Stomach (tissue), 8 donors: ENCODE measurements at regions not wholly inside any gene's neighbourhood (a gene's known extent, or its start where the extent isn't known, plus 50 kb on each side); places are given as distances from the start of the nearest gene placed in this dataset.

Experiments used
- DNase-seq, 2 donors: peaks; one replicate each; pipeline versions ENCODE4 v3.0.0 to v3.0.0-alpha.2; 2013 to 2019
- H3K27ac ChIP-seq, 5 donors: fragments of 200-600 bp in 4 of 5; sonication (generic) in 4 of 5; one replicate each; pipeline ENCODE4 v1.5.1; 2013 to 2019; ENCODE audit warnings: mild to moderate bottlenecking in 1 of 5, moderate library complexity in 1 of 5
- H3K27me3 ChIP-seq, 3 donors: fragments of 200-600 bp; sonication (generic); one replicate each; pipeline ENCODE4 v1.5.1; 2017 to 2019; ENCODE audit warnings: mixed run types in 1 of 3
- H3K36me3 ChIP-seq, 4 donors: fragments of 200-600 bp; sonication (generic); 1 replicate in 3 of 4; 2 replicates in 1 of 4; pipeline ENCODE4 v1.5.1; 2016 to 2019
- H3K4me1 ChIP-seq, 4 donors: fragments of 200-600 bp; sonication (generic); one replicate each; pipeline ENCODE4 v1.5.1; 2016 to 2019
- H3K4me3 ChIP-seq, 4 donors: fragments of 200-600 bp; sonication (generic) in 3 of 4; one replicate each; pipeline ENCODE4 v1.5.1; 2016 to 2019; ENCODE audit warnings: mild to moderate bottlenecking in 1 of 4
- H3K9me3 ChIP-seq, 4 donors: fragments of 200-600 bp; sonication (generic); one replicate each; pipeline ENCODE4 v1.5.1; 2016 to 2019
- EP300 ChIP-seq: sonication (generic); formaldehyde crosslinking; IDR thresholded peaks from one replicate; pipeline ENCODE4 v1.6.1; 2017; ENCODE audit warnings: antibody characterized with exemption
- POLR2A ChIP-seq, 4 donors: fragments of 450-650 bp; IDR thresholded peaks; one replicate each; pipeline ENCODE4 v1.6.1; 2016; ENCODE audit warnings: antibody characterized with exemption in 4 of 4, control low read depth in 2 of 4, mild to moderate bottlenecking in 1 of 4, moderate library complexity in 1 of 4
- POLR2AphosphoS5 ChIP-seq, 3 donors: sonication (generic); formaldehyde crosslinking; IDR thresholded peaks; one replicate each; pipeline ENCODE4 v1.6.1; 2016; ENCODE audit warnings: antibody characterized with exemption in 3 of 3
- WGBS, 5 donors: extraction: QIAGEN DNeasy Blood & Tissue Kit in 3 of 5; methylation state at CpG; one replicate each; pipeline versions ENCODE4 v1.1.5 to v1.1.7; 2013 to 2018; 5-methylcytosine and 5-hydroxymethylcytosine counted together
- intact Hi-C: fragments of 100-400 bp; cut with DNase I; formaldehyde crosslinking; loops from one replicate; pipeline ENCODE4 v1.15.1; 2023; ENCODE audit warnings: low total_unique reads
- TF ChIP-seq, protein P1 (sequence below), 7 experiments: fragments of 450-650 bp in 4 of 7; fragments of 200-600 bp in 3 of 7; sonication (generic) in 3 of 7; IDR thresholded peaks; one replicate each; pipeline ENCODE4 v1.5.1; 2016 to 2019; ENCODE audit warnings: antibody characterized with exemption in 7 of 7, control low read depth in 2 of 7, mild to moderate bottlenecking in 1 of 7
- donor health status: healthy with polysubstance abuse.
- donor health status: Bipolar disorder and iron deficiency.
- donor health status: healthy.

GRCh38 chr2:153420394-153420793 is 58.2 kb downstream of the RPRM start:
- WGBS, 5 donors: 84 to 98% (median 90%) methylated on average over 1 of the region's 1 CpG
- TF ChIP-seq EP300 (no peak), POLR2AphosphoS5 (IDR thresholded peaks at IDR 0.05) (no peak), POLR2A (IDR thresholded peaks at IDR 0.05) (no peak)
- TF ChIP-seq, protein P1, sequence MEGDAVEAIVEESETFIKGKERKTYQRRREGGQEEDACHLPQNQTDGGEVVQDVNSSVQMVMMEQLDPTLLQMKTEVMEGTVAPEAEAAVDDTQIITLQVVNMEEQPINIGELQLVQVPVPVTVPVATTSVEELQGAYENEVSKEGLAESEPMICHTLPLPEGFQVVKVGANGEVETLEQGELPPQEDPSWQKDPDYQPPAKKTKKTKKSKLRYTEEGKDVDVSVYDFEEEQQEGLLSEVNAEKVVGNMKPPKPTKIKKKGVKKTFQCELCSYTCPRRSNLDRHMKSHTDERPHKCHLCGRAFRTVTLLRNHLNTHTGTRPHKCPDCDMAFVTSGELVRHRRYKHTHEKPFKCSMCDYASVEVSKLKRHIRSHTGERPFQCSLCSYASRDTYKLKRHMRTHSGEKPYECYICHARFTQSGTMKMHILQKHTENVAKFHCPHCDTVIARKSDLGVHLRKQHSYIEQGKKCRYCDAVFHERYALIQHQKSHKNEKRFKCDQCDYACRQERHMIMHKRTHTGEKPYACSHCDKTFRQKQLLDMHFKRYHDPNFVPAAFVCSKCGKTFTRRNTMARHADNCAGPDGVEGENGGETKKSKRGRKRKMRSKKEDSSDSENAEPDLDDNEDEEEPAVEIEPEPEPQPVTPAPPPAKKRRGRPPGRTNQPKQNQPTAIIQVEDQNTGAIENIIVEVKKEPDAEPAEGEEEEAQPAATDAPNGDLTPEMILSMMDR (IDR thresholded peaks at IDR 0.05): no peak
- Histone ChIP-seq H3K9me3 (no peaks in the 10 kb centered on the region), H3K27ac (no peak overlapping the region), H3K27me3 (no peaks in the 10 kb centered on the region), H3K4me1 (no peaks in the 10 kb centered on the region), H3K4me3 (no peak overlapping the region), H3K36me3 (no peaks in the 10 kb centered on the region)
- intact Hi-C loops: no loop called here
- DNase-seq: no peak

DNA sequence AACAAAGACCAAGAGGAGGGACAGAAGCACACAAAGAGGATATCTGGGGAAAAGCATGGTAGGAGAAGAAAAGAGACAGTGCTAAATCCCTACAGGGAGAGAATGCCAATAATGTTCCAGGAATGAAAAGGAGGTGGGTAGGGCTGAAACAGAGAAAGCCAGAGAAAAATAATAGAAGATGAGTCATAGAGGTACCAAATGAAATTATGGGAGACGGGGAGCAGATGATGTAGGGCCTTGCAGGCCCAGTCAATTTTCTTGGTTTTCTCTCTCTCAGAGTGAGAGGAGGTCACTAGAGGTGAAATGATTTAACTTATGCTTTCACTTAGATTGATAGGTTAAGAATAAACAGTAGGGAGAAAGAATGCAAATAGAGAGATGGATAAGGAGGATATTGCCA is 61.5 kb downstream of the RPRM start:
- intact Hi-C loops: no loop called here
- DNase-seq: no peak
- Histone ChIP-seq H3K4me3 (no peak overlapping the region), H3K4me1 (no peaks in the 10 kb centered on the region), H3K27ac (no peak overlapping the region), H3K27me3 (no peaks in the 10 kb centered on the region), H3K36me3 (no peaks in the 10 kb centered on the region), H3K9me3 (no peaks in the 10 kb centered on the region)
- WGBS, 5 donors: 63 to 81% (median 68%) methylated on average over 1 of the region's 1 CpG
- TF ChIP-seq EP300 (no peak), POLR2A (IDR thresholded peaks at IDR 0.05) (no peak), POLR2AphosphoS5 (IDR thresholded peaks at IDR 0.05) (no peak)

GRCh38 chr2:153416071-153416470 is 62.5 kb downstream of the RPRM start:
- H3K4me3 ChIP-seq: no peak overlapping the region
- TF ChIP-seq POLR2AphosphoS5 (IDR thresholded peaks at IDR 0.05): no peak
- no peaks in the 10 kb centered on the region for H3K9me3 ChIP-seq
- no peaks in the 10 kb centered on the region for H3K27me3 ChIP-seq
- no peak overlapping the region for H3K27ac ChIP-seq
- WGBS, 5 donors: 50 to 72% (median 57%) methylated on average over 1 of the region's 1 CpG
- no peaks in the 10 kb centered on the region for H3K36me3 ChIP-seq
- intact Hi-C loops: no loop called here
- peak in 1 of 2 donors; percentile 21 for DNase-seq
- no peaks in the 10 kb centered on the region for H3K4me1 ChIP-seq

- 55 to 73% (median 68%) methylated on average over 3 of the region's 3 CpGs for WGBS, 5 donors
- intact Hi-C loops: no loop called here
- no peaks in the 10 kb centered on the region for H3K4me1 ChIP-seq
- H3K9me3 ChIP-seq: no peaks in the 10 kb centered on the region
- no peak overlapping the region for H3K27ac ChIP-seq
- H3K36me3 ChIP-seq: no peaks in the 10 kb centered on the region
- TF ChIP-seq POLR2A (IDR thresholded peaks at IDR 0.05) (no peak), EP300 (no peak)
- no peak for DNase-seq
- no peak overlapping the region for H3K4me3 ChIP-seq
- no peaks in the 10 kb centered on the region for H3K27me3 ChIP-seq
Measured at GRCh38 chr2:153408710-153409385, 69.7 kb downstream of the RPRM start.

DNA sequence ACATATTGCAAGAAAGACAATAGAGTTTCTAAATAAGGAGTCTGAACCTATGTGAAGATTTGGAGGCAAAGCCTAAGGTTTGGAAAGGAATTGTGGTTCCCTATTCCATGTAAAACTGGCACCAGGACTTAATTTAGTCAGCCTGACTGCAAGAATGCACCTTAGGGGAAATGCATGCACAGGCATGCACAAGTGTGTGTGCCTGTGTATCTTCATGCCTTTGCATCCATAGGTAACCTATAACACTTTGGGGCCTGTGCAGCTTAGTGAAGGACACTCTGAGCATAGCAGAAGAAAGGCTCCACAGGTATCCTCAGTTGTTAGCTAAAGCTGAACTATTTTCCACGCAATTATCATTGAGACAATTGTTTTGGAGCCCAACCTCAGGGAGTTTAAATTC is 73.4 kb downstream of the RPRM start:
- intact Hi-C loops: no loop called here
- Histone ChIP-seq H3K27me3 (no peaks in the 10 kb centered on the region), H3K36me3 (no peaks in the 10 kb centered on the region), H3K4me3 (no peak overlapping the region), H3K9me3 (no peaks in the 10 kb centered on the region), H3K27ac (no peak overlapping the region), H3K4me1 (no peaks in the 10 kb centered on the region)
- TF ChIP-seq EP300 (no peak), POLR2AphosphoS5 (IDR thresholded peaks at IDR 0.05) (no peak), POLR2A (IDR thresholded peaks at IDR 0.05) (no peak)
- TF ChIP-seq, protein P1 (IDR thresholded peaks at IDR 0.05): no peak
- DNase-seq: no peak
- WGBS, 5 donors: 58 to 73% (median 71%) methylated on average over 1 of the region's 1 CpG

DNA sequence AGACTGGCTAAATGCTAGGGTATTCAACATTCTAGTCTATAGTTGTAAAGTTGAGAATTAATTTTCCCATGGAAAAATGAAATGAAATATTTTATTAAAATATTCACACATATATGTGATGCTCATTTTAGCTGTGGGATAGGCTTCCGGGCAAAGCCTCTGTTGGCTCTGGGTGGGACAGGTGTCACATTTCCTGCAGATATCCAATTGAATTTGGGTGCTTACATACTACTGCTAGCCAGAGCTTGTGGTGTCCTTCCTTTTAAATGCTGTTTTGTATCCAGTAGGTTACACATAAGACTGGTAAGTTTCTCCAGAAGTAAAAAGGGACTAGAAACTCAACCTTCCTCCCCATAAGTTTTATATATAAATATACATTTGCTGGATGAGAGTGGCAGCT is 73.8 kb downstream of the RPRM start:
- DNase-seq: no peak
- no peak overlapping the region for H3K4me3 ChIP-seq
- no peak for TF ChIP-seq POLR2AphosphoS5 (IDR thresholded peaks at IDR 0.05)
- TF ChIP-seq EP300: no peak
- TF ChIP-seq, protein P1 (IDR thresholded peaks at IDR 0.05): no peak
- TF ChIP-seq POLR2A (IDR thresholded peaks at IDR 0.05): no peak
- H3K27ac ChIP-seq: no peak overlapping the region
- intact Hi-C loops: no loop called here
- H3K27me3 ChIP-seq: no peaks in the 10 kb centered on the region
- 56 to 82% (median 73%) methylated on average over 1 of the region's 1 CpG for WGBS, 5 donors
- no peaks in the 10 kb centered on the region for H3K9me3 ChIP-seq
- no peaks in the 10 kb centered on the region for H3K4me1 ChIP-seq
- H3K36me3 ChIP-seq: no peaks in the 10 kb centered on the region
